Activated CD4-positive, CD25-positive, alpha-beta regulatory T cell (primary cell): ENCODE measurements at regions not wholly inside any gene's neighbourhood (a gene's known extent, or its start where the extent isn't known, plus 50 kb on each side); places are given as distances from the start of the nearest gene placed in this dataset.

Experiments
- DNase-seq, 4 experiments: peaks; one replicate each; lab custom pipeline; 2025; lab: John Stamatoyannopoulos, UW

DNA sequence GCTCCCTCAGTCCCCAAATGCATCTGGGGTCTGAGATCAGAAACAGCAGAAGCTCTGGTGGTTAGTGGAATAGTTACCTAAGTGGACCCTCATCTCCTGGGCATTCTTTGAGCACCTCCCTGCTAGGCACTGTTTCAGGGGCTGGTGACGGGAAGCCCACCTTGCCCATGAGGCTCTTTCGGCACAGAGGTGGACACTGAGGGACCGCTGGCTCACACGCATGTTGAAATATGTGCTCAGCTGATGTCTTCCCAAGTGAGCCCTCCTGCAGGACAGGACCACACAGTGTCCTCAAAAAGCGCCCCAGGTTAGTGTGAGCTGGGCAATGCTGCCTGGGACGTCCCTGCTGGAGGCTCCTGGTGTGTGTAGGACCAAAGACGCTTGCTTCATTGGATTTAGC lies 1379.9 kb downstream of the TBC1D22A start:
- DNase-seq, result no peak

DNA sequence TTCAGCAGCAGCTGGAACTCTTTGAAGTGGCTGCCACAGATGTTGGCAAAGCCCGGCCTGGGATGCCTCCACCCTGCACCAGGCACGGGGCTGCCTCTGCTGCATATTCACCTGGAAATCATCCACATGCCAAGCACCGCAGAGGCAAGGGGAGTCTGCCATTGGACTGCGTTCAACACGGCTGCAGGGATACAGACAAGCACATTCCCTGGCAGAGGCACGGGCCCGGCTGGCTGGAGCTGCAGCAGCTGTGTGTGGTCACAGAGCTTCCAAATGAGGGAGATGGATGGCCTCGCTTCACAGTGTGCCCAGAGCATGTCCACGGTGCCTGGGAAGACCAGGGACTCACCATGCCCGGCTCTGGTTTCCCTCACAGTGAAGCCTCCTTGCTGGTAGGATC lies 1378.9 kb downstream of the TBC1D22A start:
- DNase-seq, result no peak

DNA sequence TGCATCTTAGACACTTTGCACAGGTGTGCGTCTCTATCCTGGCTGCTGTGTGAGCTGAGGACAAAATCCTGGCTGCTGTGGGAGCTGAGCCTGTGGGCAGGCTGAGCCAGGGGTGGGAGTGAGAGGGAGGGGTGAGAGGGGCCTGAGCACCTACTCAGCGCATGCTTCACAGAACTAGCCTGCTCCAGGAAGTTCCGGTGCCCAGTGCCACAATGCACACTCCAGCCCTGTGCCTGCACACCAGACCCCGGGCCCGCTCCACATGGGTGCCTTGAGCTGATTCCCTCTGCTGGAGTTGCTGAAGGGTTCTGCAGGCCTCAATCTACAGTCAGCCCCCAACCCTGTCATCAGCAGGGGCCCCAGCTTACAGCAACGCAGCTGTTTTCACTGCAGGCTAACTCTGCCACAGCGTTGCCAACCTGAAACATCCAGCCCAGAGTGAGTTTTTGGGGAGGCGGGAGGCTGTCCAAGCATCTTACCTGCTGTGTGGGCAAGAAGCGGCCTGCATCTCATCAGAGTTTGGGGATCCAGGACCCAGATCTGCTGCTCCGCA lies 1377.9 kb downstream of the TBC1D22A start:
- DNase-seq, result no peak

DNA sequence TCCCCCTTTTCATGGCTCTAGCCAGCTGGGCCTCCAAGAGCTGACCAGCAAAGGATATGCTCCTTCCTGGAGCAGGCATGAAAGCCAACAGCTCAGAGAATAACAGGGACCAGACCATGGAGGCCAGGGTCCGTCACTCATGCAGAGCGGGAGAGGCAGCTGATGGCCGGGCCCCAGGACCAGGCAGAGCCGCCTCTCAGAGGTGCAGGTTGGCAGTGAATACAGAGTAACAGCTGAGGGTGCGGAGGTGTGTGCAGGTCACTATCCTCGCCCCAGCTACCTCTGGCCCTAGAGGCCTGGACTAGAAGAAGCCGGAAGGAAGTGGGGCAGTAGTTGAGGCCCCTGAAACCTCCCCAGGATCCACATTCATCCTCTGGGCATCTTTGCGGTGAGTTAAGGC lies 1377.3 kb downstream of the TBC1D22A start:
- no peak for DNase-seq

DNA sequence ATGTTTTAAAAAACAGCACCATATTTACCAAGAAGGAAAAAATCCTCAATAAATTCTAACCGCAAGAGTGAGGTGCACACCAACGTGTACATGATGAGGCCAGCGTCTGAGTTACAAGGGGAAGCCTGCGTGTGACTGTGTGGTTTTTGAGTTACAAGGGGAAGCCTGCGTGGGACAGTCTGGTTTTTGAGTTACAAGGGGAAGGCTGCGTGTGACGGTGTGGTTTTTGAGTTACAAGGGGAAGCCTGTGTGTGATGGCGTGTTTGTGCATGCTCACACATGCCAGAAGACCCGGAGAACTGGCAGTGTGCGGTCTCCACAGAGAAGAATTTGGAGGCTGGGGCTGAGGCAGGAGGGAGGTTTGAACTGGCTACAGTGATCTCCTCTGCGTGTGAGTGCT lies 1376.4 kb downstream of the TBC1D22A start:
- no peak for DNase-seq

DNA sequence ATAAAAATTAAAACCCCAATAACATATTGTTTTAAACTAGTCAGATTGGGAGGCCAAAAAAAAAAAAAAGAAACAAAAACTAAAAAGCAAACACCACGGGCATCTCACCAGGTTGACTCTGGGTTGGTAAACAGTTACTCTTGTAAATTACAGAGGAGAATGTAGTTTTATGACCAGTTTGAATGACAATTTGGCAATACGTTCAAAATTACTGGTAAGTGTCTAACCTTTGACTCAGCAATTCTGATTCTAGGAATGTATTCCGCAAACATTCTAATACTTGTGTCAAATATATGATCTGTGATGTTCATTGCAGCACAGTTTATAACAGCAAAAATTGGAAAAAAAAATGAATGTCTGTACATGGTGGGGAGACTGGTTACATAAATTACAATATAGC lies 1376.0 kb downstream of the TBC1D22A start:
- no peak for DNase-seq

DNA sequence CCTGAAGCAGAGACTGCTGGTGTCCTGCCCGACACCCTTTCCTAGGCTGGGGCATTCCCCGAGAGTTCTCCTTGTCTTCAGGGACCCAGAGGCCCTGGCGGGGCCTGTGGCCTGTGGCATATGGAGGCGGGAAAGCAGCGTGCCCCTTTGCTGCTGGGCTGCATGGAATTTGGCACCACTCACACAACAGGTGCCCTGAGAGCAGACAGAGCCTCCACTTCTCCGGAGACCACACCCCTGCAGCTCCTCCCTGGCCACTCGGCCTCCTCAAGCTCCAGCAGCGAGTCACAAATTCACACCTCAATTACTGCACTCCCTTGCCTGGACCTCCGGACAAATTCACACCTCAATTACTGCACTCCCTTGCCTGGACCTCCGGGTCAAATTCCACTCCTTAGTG lies 1375.2 kb downstream of the TBC1D22A start:
- no peak for DNase-seq

DNA sequence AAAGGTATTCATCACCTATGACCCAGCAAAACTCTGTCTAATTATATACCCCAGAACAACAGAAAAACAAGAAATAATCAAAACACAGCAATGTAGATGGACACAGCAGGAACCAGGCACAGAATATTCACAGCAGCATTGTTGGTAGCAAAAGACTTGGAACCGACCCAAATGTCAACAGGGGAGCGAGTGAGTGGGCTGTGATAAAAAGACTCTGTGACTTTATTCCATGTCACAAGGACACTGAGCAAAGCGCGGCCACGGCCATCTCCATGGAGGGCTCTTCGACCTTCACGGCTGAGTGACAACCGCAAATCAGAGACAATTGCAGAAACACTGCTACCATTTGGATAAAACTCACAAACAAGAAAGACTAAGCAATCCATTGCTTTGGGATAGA lies 1373.1 kb downstream of the TBC1D22A start:
- no peak for DNase-seq

DNA sequence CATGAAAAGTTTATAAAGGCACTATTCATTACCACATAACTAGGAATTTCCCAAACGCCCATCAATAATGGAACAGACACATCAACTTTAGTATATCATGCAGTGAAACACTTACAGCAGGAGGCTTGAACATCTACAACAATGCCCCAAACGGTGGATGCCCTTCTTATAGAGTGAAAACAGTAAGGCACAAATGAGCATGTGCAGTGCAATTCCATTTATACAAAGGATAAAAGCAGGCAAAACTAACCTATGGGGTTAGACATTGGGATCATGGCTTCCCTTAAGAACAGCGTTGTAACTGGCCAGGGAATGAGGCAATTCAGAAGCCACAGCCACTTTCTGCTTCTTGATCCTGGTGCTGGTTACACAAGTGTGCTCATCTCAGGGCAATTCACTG lies 1363.0 kb downstream of the TBC1D22A start:
- DNase-seq, result no peak

DNA sequence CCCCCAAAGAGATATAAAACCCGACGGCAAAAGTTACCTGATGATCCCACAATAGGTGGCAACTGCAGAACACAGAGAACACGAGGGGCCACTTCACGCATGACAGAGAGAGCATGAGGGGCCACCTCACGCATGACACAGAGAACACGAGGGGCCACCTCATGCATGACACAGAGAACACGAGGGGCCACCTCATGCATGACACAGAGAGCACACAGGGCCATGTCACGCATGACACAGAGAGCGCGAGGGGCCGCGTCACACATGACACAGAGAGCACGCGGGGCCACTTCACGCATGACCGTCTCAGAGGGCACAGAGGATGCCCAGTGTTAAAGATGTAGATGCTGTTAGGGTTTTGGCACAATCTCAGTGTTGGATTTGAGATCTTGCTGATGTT lies 1359.5 kb downstream of the TBC1D22A start:
- DNase-seq, result no peak

DNA sequence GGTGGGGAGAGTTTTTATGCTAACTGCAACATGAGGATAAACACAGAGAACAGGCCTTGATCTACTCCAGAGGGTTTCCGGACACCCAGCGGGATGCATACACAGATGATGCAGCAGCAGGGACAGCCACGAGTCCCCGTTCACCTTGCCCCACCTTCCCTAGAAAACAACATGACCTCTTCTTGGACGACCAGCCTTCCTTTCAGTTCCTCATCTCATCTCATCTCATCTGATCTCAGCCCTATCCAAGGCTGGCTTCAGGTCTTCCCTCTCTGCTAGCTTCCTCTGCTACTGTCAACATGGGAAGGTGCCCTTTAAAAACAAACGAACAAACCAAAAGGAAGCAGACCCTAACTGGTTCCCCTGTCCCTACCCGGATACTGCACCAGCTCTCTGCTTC lies 1356.2 kb downstream of the TBC1D22A start:
- DNase-seq, result no peak

DNA sequence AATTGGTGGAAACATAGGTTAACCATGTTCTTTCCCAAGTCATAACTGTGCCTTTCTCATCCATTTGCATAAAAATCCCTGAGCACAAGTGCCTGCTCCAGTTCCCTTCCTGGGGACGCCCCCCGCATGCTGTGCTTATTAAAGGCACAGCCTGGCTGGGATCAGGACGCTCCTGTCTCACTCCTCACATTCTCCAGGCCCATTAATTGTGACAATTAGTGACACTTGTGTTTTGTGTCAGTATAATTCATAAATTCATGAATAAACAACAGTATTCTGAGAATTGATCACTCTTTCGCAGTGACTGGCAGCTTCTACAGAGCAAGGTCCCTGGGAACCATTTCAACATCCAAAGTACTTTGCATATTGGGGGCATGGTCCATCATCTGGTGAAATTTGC lies 1354.4 kb downstream of the TBC1D22A start:
- DNase-seq, result no peak

DNA sequence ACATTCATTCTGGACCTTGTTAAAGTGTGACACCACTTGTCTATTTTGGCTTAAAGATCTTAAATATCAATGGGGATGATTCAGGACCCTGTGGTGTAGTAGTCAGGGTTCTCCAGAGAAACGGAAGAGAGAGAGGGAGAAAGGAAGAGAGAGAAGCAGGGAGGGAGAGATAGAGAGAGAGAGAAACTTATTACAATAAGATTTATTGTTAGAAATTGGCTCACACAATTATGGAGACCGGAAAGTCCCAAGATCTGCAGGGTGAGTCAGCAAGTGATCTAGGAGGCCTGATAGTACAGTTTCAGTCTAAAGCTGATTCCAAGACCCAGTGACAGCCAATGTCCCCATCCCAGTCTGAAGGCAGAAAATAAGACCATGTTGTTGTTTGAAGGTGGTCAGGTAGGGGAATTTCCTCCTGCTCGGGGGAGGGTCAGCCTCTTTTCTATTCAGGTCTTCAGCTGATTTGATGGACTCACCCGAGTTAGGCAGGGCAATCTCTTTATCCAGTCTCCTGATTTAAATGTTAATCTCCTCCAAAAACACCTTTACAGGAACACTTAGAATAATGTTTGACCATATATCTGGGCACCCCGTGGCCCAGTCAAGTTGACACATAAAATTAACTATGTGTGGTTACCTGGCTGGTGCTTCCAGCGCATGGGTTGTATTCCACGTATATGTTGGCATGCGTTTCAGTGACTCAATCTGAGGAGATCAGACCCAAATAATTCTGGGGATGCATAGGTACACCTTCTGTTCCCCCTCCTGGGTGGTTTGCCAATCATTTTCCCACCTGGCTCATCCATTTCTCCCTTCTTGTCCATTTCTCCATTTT lies 1350.5 kb downstream of the TBC1D22A start:
- DNase-seq, result no peak

DNA sequence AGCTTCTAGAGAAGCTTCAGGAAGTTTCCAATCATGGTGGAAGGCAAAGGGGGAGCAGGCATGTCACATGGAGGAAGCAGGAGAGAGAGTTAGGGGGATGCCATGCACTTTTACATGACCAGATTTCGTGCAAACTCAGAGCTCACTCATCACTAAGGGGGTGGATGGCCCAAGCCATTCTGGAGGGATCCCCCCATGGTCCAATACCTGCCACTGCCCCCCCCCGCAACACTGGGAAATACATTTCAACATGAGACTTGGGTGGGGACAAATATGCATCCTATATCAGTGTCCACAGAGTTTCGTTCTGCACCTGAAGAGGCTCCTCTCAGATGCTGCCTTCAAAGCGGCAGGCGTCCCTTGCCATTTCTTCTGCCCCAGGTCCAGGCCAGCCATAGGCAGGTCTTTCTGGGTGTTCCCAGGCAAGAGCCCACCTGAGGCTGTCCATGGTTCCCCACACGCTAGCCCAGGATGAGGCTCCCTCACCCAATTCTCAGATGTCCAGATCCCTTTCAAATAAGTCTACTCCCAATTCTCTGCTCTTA lies 1344.3 kb downstream of the TBC1D22A start:
- DNase-seq, result no peak

DNA sequence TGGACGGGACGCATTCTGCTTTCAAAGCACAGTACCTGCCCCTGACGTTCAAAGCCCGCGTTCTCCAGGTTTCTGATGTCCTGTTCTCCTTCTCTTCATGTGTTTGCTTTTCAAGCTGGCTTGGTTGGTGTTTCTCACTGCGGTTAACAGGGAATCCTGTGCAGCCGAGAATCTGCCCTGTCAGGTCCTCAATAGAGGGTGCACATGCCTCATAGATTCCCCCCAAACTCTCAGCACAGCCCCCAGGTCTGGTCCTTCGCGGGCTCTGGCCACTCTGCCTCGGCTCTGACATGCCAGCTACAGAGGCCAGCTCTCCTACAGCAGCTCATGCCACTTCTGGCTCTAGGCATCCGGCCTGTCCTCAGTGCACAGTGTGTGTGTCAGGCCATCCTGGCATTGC lies 1343.8 kb downstream of the TBC1D22A start:
- DNase-seq, result no peak

DNA sequence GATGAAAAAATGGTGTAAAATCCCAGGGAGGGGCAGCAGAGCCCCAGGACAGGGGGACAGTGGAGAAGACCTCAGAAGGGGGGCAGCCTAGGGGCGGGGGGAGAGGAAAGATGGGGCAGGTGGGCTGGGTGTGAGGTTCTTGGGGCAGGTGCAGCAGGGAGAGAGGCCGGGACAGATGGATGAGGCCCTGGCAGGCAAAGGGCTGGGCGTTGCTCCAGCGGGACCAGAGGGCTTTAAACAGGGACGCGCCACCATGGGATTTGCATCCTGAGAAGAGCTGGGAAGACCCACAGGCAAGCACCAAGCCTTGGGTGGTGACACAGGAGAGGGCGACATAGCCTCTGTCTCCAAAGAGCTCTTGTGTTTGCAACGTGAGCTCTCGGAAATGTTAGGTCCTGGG lies 1342.8 kb downstream of the TBC1D22A start:
- DNase-seq, result no peak

DNA sequence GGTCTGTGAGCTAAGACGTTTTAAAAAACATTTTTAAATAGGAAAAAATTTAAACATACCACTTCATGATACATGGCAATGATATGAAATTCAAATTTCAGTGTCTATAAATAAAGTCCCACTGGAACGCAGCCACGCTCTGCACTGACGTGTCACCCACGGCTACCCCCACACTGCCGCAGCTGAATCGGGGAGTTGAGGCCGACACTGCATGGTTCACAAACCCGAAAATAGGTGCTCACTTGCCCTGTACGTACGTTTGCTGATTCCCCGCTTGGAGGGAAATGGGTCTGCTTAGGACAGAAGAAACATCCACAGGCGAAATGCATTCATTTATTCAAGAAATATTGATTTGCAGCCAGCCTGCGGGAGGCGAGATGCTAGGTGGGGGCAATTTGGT lies 1342.3 kb downstream of the TBC1D22A start:
- DNase-seq, result no peak

DNA sequence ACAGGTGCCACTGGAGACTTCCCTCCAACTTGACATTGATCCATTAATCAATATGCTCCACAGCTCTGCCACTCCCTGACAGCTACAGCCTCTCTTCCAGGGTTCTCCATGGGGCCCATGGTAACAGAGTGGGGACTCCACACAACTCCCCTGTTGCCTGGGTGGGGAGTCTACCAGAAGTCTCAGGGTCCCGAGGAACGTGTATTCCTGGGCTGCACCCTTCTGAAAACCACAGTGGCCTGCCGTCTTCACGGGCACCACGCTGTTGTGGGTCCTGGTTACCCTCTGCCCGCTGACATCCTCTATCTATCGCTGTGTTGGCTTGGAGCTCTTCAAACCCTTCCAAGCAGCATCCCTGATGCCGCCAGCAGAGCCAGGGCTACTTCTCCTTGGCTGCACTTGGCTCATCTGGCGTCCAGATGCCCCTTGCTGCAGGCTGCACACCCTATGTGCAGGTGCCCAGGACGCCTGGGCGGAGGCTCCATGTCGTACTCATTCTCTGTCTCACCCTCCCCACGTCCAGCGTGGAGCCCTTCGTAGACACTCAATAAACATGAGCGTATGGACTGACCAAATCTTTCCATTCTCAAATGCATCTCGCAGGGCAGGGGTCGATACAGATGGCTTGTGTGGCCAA lies 1341.8 kb downstream of the TBC1D22A start:
- DNase-seq, result no peak

DNA sequence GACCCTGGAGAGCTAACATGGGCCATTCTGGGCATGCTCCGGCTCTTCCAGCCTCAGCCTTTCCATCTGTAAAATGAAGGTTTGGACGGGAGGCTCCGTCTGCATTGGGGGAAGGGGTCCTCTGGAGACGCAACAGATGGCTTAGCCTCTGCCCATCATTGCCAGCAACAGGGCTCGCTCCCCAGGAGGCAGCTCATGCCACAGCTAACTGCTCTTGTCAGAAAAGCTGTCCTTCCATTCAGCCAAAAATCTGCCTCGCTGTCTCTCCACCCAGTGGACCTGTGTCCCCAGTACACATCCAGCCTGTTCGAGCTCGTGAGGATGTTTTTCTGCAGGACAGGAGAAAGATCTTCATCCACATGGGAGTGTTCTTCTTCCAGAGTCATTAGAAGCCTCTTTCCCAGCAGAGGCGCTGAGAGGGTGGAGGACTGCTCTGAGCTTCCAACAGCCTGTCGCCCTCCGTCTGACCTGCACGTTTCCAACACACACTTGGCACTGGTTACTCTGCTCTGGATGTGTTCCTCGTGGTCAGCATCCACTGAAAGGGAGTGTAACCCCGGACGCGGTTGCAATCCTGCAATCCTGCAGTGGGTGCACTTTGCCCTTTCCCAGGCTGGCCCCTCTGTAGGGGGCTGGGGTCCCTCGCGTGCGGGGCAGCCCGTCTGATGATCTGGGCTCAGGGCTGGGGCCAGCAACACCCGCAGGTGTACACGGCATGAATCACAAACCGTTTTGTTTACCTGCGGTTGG lies 1340.9 kb downstream of the TBC1D22A start:
- no peak for DNase-seq

DNA sequence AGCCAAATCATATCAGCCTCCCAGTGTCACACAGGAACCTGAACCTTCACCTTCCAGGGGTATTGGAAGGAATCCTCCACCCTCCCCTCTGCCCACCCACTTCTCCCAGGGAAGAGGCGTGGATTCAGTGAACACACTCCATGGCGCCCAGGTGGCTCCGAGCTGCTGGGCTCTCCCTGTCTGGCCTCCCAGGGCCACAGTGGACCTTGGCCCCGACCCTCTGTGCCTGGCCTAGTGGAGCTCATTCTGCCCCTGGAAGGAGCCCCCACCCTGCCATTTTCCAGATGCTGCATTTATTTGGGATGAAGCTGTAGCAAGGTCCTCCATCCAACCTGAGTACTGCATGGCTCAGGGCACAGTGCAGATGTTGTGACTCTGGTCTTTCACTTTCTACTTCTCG lies 1340.1 kb downstream of the TBC1D22A start:
- no peak for DNase-seq

DNA sequence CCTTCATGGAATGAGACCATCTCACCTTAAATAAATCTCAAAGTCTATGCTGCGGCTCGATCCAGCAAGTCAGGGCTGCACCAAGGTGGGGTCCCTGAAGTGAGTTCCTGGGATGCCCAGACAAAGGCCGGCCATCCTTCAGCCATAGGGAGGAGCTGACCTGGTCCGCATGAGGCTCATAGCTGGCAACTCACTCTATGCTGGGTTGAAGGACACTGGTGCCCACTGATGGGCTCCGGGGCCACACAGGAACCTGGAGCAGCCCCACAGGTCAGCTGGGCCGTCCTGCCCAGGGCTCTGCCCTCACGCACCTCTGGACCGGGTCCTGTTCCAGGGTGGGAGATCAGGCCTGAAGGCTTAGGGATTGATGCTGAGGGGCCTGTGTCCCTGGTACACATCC lies 1339.3 kb downstream of the TBC1D22A start:
- no peak for DNase-seq

DNA sequence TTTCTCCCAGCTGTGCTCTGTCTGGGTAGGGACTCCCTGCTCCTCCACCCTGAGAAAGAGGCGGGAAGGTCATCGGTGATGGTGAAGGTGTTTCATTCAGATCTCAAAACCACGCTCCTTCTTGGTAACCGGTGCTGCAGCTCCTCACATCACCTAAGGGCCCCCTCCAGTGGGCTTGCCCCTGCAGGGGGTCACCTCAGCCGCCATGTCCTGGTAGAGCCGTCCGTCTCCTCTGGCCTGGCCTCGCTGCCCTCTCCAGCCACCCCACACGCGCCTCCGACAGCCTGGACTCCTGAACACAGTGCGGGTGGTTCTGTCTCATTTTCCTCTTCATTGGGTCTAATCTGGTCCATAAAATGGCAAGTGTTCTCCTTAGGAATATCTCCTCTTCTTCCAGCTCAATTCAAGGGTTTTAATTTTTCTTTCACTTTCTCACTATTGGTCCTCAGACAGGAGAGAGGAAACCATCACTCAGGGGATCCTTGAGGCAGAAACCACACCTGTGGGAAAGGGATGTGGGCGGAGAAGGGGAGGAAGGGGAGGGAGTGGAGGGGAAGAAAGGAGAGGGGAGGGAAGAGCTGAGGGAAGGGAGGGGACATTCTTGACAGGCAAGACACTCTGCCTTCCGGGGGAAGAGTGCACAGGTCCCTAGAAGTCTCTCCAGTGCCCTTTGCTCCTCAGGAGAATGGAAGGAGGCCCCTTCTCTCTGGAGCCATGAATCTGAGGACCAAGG lies 1338.4 kb downstream of the TBC1D22A start:
- no peak for DNase-seq
